ENCODE measurements at regions not wholly inside any gene's neighbourhood (a gene's known extent, or its start where the extent isn't known, plus 50 kb on each side); places are given as distances from the start of the nearest gene placed in this dataset.

DNA sequence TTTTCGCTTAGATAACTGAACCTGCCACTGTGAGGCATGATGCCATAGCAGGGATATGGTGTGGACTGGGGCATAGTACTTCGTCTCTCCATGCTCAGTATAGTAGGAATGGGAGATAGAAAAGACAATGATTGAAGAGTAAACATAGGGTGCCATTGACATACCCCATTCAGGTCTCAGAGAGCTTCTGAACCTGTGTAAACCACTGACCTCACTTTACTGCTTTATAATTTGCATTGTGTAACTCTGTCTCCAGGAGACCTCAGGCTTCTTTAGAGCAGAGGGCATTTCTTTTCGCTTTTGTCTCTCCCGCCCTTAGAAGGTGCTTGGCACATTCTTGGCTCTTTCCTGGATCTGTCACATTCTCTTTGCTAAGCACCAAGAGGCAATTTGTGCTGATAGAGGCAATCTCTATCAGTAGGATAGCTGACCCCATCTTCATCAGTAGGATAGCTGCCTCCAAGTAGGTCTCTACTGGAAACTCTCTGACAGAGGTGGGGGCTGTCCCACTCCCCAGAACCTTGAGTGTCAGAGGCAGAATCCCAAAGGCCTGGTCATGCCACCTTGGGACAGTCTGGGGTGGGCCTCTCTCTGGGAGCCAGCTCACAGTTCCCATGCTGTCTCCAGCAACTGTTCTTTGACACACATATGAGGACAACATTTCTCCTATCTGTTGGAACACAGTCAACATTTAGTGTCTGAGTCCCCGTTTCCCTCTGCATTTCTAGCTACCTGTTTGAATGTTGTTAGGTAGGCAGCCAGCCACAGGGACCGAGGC, 181.9 kb downstream of the UTP18 start:
- TF ChIP-seq EZH2phosphoT487 (conservative IDR thresholded peaks at IDR 0.05; ENCODE audit: low read length), result no peak
- TF ChIP-seq, protein P1, sequence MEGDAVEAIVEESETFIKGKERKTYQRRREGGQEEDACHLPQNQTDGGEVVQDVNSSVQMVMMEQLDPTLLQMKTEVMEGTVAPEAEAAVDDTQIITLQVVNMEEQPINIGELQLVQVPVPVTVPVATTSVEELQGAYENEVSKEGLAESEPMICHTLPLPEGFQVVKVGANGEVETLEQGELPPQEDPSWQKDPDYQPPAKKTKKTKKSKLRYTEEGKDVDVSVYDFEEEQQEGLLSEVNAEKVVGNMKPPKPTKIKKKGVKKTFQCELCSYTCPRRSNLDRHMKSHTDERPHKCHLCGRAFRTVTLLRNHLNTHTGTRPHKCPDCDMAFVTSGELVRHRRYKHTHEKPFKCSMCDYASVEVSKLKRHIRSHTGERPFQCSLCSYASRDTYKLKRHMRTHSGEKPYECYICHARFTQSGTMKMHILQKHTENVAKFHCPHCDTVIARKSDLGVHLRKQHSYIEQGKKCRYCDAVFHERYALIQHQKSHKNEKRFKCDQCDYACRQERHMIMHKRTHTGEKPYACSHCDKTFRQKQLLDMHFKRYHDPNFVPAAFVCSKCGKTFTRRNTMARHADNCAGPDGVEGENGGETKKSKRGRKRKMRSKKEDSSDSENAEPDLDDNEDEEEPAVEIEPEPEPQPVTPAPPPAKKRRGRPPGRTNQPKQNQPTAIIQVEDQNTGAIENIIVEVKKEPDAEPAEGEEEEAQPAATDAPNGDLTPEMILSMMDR (IDR thresholded peaks at IDR 0.05; ENCODE audit: insufficient read depth, low read length, poor library complexity, severe bottlenecking), result no peak
- Histone ChIP-seq H3K36me3 (ENCODE audit: low read length) (no peaks in the 10 kb centered on the region), H4K20me1 (ENCODE audit: low read depth, low read length) (no peaks in the 10 kb centered on the region), H3K4me3 (ENCODE audit: insufficient read depth, low read length, poor library complexity, severe bottlenecking) (no peak overlapping the region), H3K9me3 (ENCODE audit: insufficient read depth, low read length) (no peaks in the 10 kb centered on the region), H3K4me2 (ENCODE audit: low read depth, low read length, poor library complexity, severe bottlenecking) (no peak overlapping the region), H3K9me2 (replicated peaks; ENCODE audit: insufficient read depth, low read length) (no peaks in the 10 kb centered on the region), H3K9ac (ENCODE audit: low read length) (no peak overlapping the region), H3K27ac (ENCODE audit: low read depth, low read length) (no peak overlapping the region), H3K27me3 (ENCODE audit: low read length) (no peaks in the 10 kb centered on the region), H2AFZ (ENCODE audit: low read depth, low read length, severe bottlenecking) (no peak overlapping the region), H3K79me2 (ENCODE audit: insufficient read depth, low read length) (no peaks in the 10 kb centered on the region), H3F3A (ENCODE audit: insufficient read depth) (no peaks in the 10 kb centered on the region)

DNA sequence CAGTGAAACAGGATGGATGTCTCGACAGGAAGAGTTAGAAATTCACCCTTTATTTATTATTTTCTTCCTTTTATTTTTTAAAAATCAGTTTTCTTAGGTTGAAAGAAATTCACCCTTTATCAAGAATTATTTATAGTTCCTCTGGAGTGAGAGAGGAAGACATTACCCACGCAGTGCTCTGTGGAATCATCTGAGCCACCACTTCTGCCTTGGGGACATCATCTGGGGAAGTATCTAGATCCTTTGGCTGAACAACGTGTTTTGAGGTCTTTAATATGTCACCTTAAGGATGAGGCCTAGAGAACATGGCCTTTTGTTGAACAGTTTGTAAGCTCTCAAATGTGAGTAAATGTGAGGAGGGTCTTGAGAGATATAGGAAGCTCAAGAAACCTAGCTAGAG, 183.3 kb downstream of the UTP18 start:
- Histone ChIP-seq H3K27ac (ENCODE audit: low read depth, low read length) (no peak overlapping the region), H3K27me3 (ENCODE audit: low read length) (no peaks in the 10 kb centered on the region), H3K9me2 (replicated peaks; ENCODE audit: insufficient read depth, low read length) (no peaks in the 10 kb centered on the region), H3K9me3 (ENCODE audit: insufficient read depth, low read length) (no peaks in the 10 kb centered on the region), H3K36me3 (ENCODE audit: low read length) (no peaks in the 10 kb centered on the region), H3K4me3 (ENCODE audit: insufficient read depth, low read length, poor library complexity, severe bottlenecking) (no peak overlapping the region), H3K79me2 (ENCODE audit: insufficient read depth, low read length) (no peaks in the 10 kb centered on the region), H3K4me2 (ENCODE audit: low read depth, low read length, poor library complexity, severe bottlenecking) (no peak overlapping the region), H3K9ac (ENCODE audit: low read length) (no peak overlapping the region), H2AFZ (ENCODE audit: low read depth, low read length, severe bottlenecking) (no peak overlapping the region), H3F3A (ENCODE audit: insufficient read depth) (no peaks in the 10 kb centered on the region), H4K20me1 (ENCODE audit: low read depth, low read length) (no peaks in the 10 kb centered on the region)
- TF ChIP-seq, protein P1 (IDR thresholded peaks at IDR 0.05; ENCODE audit: insufficient read depth, low read length, poor library complexity, severe bottlenecking), result no peak
- no peak for TF ChIP-seq EZH2phosphoT487 (conservative IDR thresholded peaks at IDR 0.05; ENCODE audit: low read length)

DNA sequence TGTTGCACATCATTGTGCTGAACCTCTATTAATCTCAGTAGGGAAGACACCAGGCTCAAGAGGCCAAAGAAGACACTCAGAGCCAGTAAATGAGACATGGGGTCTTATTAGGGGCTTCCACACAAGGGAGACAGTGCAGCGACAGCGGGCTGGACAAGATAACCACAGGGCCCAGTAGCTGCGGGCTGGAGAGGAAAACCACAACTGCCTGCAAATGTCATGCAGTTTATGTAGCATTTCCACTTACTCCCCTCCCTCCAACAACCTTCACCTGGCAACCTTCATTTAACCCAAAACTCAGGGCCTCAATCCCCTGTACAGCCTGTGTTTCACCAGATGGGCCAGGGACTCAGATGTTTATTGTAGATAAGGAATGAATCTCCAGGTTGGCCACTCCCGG, 185.6 kb downstream of the UTP18 start:
- Histone ChIP-seq H3K4me2 (ENCODE audit: low read depth, low read length, poor library complexity, severe bottlenecking) (no peak overlapping the region), H4K20me1 (ENCODE audit: low read depth, low read length) (no peaks in the 10 kb centered on the region), H3K79me2 (ENCODE audit: insufficient read depth, low read length) (no peaks in the 10 kb centered on the region), H3K9ac (ENCODE audit: low read length) (no peak overlapping the region), H3F3A (ENCODE audit: insufficient read depth) (no peaks in the 10 kb centered on the region), H3K9me3 (ENCODE audit: insufficient read depth, low read length) (no peaks in the 10 kb centered on the region), H2AFZ (ENCODE audit: low read depth, low read length, severe bottlenecking) (no peak overlapping the region), H3K27ac (ENCODE audit: low read depth, low read length) (no peak overlapping the region), H3K9me2 (replicated peaks; ENCODE audit: insufficient read depth, low read length) (no peaks in the 10 kb centered on the region), H3K27me3 (ENCODE audit: low read length) (no peaks in the 10 kb centered on the region), H3K4me3 (ENCODE audit: insufficient read depth, low read length, poor library complexity, severe bottlenecking) (no peak overlapping the region), H3K36me3 (ENCODE audit: low read length) (no peaks in the 10 kb centered on the region)
- TF ChIP-seq EZH2phosphoT487 (conservative IDR thresholded peaks at IDR 0.05; ENCODE audit: low read length), result no peak
- TF ChIP-seq, protein P1 (IDR thresholded peaks at IDR 0.05; ENCODE audit: insufficient read depth, low read length, poor library complexity, severe bottlenecking), result no peak
